IPS DF 19.7 (cell line): ENCODE measurements at regions not wholly inside any gene's neighbourhood (a gene's known extent, or its start where the extent isn't known, plus 50 kb on each side); places are given as distances from the start of the nearest gene placed in this dataset.
"Not testable (repeated sequence)": the region's sequence is repeated elsewhere in the genome, so short reads cannot be mapped to it uniquely, and the experiment has no call there.

Experiments
- DNase-seq: peaks from one replicate; pipeline ENCODE4 v3.0.0-alpha.2; 2013; ENCODE audit warnings: low read depth, low spot score

DNA sequence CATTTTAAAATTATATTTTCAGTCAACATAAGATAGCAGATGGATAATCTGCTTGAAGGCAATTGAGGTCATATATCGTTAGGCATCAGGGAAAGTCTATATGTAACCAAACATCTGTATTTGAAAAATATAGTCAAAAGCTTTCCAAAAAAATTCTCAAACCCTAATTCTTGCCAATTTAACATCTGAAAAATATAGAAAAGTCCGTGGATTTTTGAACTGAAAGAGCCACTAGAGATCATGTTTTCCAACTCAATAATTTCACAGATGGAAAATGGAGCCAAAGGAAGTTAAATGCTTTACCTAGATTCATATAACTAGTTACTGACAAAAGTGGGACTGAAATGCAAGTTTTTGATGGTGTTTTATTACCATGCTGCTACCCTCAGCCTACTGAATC is 185.1 kb upstream of the ZNF804A start:
- DNase-seq: no peak

DNA sequence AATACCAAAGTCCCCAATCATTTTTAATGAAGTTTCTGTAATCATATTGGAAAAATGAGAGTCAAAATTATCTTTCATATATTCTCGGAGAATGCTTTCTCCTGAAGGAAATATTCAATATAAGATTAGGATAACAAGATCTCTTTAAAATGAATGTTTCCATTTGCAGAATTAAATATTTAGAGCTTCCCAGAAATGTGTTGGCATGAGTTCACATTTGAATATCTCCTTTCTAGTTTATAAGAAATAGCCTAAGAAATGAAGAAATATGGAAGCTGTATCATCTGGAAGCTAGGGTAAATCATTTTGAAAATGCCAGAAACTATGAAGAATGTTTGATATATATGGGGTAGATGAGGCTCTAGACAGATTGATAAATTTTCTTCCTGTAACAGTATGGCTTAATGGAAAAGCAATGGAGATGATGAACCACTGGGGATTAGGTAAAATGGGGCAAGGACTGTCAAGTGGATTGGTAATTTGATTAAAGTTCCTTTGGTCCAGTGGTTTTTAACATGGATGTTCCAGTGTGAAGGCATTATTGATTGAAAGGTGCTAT is 184.6 kb upstream of the ZNF804A start:
- no peak for DNase-seq

DNA sequence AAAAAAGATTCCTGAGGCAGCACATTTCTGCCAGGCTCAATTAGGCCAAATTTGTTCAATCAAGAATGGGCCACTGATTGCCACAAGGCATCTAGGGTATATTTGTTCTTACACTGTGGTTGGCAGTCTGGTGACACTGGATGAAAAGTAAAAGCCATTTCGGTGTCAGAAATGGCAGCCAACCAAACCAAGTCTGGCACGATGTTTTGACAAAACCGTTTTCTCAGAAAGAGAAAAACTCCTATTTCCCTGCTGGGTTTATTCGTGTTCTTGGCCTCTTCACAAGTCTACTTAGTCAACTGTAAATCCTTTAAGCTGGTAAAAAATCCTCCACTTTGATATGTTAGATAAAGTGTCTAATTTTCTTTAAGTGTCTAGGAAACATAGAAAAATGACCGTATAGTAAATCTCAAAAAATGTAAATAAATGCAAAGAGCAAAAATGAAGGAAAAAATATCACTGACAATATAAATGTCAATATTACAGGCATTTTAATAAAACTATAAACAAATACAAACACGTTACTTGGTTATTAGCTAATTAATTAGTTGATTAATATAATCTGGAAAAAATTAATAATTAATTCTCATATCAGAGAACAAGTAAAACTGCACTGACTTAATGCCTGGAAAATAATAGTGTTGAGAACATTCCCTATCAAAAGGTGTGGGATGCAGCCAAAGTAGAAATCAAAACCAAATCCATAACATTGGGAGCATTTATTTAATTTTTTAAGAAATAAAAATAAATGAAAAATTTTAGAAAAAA is 182.0 kb upstream of the ZNF804A start:
- no peak for DNase-seq

DNA sequence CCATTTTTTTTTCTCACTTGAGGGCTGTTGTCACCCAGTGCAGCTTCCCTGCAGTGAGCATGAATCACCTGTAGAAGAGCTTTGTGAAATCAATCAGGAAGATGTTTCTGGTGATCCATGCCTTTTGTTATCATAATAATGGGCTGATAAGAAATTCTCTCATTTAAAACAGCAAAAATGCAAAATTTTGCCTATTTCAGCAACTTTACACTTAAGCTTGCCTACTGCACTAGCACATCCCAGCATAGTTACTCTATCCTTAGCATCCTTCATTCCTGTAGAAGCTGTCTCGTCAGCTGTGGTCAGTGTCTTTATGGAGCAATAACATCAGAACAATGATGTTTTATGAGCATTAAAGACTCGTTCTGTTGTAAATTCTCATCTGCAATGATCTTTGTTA is 178.6 kb upstream of the ZNF804A start:
- DNase-seq: no peak

DNA sequence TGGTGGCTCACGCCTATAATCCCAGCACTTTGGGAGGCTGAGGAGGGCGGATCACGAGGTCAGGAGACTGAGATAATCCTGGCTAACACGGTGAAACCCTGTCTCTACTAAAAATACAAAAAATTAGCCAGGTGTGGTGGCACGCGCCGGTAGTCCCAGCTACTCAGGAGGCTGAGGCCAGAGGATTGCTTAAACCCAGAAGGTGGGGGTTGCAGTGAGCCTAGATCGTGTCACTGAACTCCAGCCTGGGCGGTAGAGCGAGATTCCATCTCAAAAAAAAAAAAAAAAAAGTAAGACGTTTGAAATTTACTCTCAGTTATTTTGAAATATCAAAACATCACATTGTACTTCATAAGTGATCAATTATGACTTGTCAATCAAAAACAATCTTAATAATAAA is 176.9 kb upstream of the ZNF804A start:
- not testable (repeated sequence) for DNase-seq

DNA sequence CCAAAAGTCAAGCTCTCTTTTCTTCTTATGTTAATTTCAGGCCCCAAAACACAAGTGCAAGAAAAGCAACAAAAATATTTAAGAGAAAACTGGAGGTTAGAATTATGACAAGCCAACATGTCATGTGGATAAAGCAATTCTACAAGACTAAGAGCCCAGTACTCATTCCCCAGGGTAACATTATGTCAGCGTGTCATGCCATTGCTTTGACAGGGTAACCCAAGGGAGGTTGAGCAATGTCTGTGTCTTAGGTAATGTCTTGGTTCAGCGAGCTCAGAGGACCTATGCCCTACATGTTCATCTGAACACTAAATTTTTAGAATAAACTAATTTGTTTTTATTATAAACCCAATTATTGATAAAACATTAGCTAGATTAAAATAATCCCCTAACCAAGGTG is 173.2 kb upstream of the ZNF804A start:
- no peak for DNase-seq

DNA sequence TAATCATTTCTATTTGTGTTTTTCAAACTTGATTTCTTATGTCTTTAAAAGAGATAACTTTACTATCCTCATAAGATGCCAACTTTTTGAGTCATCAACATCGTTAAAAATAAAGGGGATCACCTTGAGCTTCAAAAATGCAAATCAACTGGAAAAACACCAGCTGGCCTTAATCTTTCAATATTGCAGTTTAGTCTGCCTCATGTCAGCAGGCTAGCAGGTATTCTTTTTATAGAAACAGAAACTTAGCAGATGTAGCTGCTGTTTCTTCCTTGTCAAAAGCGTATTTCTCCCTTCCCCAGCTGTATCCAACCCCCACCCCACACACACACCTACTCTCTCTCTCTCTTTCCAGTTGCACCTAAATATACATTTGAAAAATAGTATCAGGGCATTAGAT is 154.1 kb upstream of the ZNF804A start:
- no peak for DNase-seq

DNA sequence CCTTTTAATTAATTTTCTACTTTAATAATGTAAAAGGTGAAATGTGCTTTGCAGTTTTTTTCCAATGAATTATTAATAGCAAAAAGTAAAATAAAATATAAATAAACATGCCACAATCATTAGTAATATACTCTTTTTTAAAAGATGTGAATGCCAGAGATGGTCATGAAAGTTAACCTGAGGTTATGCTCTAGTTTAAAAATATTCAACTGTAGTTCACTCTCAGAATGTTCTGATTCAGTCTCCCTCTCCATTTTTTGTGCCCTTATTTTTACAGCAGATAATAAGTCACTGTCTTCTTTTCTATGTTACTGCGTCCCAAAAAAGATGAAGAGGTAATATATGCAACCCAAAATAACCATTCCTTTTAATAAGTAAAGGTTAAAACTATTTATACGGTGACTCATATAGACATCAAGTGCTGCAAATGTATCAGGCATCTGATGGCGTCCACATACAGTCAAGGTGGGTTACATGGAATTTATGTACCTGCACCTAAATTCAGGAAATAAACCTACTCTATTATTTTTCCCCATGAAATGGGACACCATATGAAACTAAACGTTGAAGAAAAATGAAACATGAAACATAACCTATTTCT is 153.6 kb upstream of the ZNF804A start:
- DNase-seq: no peak

DNA sequence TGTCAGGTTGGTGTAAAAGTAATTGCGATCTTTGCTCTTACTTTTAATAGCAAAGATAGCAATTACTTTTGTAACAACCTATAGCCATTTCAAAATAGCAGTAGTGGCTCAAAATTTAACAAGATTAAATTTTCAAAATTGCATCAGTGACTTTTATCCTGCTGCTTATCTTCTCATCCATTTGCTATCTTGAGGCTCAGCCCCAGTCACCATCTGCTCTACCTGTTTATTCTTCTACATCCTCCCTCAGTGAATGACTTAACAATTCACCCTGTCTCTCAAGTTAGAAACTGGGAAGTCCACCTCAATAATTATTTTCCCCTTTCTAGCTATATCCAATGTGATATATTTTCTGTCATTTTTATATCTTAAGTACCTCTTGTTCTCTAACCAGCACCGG is 148.6 kb upstream of the ZNF804A start:
- no peak for DNase-seq

DNA sequence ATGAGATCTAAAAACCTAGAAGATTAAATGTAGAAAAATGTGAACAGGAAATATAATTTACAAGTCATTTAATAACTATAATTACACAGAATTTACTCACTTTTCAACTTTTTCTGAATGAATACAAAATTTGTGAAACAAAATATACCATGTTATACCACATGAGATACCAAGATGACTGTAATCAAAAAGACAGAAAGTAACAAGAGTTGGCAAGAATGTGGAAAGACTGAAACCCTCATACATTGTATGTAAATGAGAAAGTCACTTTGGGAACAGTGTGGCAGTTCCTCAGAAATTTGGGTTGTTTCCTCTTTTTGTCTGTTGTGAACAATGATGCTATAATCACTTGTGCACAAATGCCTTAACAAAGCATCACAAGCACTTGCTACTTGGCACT is 145.4 kb upstream of the ZNF804A start:
- DNase-seq: no peak

DNA sequence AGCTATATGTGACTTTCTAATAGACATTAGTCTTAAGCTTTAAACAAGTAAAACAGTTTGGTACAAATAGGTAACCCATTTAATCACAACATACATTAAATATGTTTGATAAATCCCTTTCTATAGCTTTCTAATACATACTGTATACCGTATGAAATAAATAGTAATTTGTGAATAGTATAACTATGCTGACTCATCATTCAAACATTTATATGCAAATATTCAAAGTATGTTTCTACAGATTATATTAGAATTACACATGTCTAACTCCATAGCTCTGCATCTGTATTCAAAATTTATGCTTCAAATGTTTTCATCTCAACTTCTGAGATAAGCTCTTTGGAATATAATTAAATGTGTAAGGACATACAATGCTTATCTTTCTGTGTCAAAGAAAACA is 142.7 kb upstream of the ZNF804A start:
- no peak for DNase-seq

DNA sequence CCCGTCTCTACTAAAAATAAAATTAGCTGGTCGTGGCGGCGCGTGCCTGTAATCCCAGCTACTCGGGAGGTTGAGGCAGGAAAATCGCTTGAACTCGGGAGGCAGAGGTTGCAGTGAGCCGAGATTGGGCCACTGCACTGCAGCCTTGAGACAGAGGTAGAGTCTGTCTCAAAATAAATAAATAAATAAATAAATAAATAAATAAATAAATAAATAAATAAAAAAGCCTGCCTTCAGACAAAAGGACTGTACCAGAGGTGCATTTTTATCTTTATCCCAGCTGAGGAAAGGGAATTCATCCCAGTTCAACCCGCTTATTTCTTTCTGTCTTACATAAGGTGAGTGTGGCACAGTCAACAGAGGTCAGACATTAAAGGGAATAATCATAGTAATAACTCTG is 141.6 kb upstream of the ZNF804A start:
- not testable (repeated sequence) for DNase-seq

DNA sequence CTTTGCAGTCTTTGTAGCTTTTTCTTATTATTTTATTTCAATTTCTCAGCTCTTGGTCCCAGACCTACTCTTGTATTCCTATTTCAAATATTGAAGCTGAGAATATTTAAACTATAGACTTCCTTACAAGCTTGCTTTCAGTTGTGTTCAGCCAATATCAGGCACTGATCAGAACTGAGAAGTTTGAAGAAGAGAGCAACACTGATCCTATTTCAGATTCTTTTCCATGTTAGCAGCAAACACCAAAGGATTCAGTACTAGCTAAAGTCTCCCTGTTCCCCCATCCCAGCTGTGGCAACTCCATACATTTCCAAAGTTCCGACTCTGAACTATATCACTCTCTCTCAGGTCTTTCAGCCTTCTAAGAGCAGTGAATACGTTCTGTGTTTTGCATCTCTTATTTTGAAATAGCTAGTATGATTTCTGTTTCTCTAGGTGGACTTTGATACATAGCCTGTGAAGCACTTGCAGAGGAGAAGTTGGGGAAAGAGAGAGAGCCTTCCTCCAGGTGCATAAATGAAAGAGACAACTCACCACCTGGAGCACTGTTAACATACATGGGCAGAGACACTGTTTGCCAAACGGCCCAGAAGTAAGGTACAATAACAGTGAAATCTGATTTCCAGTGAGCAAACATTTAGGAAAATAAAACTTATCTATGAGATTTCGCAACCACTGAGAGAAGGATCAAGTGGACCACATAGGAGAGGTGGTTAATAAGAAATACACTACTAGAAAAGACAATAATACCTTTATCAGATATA is 135.0 kb upstream of the ZNF804A start:
- DNase-seq: no peak

DNA sequence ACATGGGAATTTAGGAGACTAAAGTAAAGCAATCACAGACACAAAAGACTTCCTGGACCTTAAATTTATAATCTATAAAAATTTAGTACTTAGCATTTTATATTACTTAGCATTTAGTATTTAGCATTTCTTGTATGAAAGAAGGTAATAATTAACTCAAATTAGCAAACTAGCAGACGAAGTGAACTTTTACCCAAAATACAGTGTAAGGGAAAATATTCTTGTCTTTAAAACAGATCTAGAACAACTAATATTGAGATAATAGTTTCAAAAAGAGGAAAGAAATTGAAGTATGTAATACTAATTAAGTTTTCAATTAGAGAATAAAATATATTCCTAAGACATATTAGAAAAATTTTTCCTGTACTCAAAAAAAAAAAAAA is 134.5 kb upstream of the ZNF804A start:
- DNase-seq: no peak

DNA sequence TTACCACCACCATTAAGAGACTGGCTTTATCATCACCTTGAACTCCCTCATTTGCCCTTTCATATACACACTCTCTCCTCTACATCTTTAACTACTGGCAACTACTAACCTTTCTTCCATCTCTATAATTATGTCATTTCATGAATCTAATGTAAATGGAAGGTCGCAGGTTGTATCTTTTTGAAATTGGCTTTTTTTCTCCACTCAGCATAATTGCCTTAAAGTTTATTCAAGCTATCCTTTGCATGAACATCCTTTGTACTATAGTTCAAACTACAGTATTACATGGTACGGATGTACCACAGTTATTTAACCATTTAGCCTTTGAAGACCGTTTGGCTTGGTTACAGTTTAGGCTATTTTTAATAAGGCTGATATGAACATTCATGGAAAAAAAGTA is 129.5 kb upstream of the ZNF804A start:
- DNase-seq: no peak

DNA sequence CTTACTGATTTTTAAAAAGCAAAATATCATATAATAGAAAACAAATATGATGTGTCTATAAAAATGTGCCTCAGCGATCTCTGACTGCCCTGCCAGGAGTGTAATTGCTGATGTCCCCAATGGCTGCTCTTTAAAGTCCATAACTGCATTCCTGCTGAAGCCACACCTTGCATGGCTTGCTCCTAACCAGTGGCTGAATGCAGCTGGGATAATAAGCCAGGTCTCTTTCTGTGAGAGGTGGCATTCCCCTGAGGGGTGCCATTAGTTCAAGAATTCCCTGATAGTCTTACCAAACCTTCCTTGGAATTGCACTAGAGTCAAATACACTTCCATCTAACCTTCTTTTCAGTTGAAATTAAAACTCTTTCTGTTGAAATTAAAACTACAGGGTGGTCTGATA is 125.8 kb upstream of the ZNF804A start:
- no peak for DNase-seq

DNA sequence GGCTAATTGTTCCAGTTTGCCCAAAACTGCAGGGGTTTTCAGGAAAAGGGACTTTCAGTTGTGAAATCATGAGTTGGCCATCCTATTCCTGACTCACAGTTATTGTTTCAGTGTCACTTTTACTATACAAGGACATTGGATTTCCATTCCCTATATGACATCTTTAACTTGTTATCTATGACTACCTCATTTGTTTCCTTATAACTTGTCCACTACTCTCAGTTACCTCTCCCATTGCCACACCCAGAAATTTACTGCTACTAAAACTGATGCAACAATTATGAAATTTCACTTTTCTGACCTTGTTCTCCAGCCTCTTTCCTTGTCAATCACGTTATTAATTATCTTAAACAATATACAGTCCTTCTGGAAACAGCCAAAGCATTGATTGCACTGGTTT is 116.5 kb upstream of the ZNF804A start:
- DNase-seq: no peak

DNA sequence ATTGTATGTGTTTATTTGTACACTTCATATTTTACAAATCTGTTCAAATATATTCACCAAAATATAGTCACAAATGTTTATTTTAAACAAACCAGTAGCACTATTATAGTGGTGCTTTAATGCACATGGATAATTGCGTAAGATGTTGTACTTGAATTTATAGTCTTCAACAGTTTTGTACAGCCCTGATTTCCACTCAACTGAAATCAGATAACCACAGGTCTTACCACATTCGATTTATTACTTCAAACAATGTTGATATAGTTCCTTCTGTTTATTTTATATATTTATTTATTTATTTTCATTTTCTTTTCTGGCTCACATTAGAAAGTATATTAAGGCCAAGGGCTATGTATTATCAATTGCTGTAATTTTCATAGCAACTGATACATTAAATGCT is 99.4 kb upstream of the ZNF804A start:
- no peak for DNase-seq

DNA sequence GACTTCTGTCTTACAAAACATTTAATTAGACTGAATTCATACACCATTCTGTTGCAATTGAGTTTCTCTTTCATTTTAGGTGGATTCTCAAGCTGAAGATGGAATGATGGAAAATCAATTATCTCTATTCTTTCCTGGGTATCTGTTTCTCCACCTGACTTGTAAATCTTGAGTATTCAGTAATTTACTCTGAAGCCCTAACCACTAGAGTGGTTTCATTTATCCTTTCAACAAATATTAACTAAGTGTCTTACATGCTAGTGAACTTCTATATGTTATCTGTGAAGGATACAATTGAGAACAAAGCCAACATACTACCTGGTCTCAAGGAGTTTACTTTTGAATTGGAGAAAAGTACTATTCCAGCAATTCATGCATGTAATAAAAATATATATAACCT is 94.1 kb upstream of the ZNF804A start:
- no peak for DNase-seq

DNA sequence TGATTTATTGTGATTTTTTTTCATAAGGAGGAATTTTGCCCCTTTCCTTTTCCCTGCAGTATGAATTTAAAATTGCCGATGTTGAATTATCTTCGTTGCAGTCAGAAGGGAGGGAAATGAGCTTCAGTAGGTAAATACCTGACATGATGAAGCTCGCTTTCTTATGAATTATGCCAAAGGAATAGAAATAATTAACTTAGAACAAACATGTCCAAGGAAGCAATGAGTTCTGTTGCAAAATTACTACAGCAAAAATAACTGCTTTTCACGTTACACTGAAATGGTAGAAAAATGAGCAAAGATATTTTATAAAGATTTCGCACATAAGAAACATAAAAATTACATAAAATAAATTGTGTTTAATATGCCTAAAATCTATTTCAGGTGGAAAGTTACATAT is 91.1 kb upstream of the ZNF804A start:
- DNase-seq: no peak

DNA sequence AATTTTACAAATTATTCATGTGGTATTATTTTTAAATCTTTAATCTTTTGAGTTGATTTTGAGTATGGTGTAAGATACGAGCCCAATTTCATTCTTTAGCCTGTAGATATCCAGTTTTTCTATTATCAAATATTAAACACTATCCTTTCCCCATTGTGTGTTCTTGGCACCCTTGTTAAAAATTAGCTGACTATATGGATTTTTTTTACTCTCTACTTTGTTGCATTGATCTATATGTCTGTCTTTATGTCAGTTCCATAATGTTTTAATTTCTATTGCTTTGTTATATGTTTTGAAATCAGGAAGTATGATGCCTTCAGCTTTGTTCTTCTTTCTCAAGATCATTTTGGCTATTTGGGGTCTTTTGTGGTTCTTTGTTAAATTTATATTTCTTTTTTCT is 80.9 kb upstream of the ZNF804A start:
- no peak for DNase-seq

DNA sequence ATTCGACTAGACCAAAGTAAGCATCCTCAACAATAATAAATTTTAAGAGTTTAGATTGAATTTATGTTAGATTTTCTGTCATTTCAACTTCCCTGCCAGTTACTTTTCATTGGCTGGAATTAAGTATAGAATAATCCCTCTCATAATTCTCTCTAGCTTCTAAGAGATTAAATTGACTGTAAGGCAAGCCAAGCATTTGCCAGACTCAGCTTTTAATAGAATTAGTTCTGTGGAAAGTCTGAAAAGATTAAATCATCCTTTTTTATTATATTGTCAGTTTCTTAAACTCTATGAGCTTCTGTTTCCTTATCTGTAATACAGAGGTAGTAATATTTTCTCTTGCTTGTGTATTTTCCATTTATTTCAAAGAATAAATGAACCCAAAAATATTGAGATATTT is 77.9 kb upstream of the ZNF804A start:
- no peak for DNase-seq

DNA sequence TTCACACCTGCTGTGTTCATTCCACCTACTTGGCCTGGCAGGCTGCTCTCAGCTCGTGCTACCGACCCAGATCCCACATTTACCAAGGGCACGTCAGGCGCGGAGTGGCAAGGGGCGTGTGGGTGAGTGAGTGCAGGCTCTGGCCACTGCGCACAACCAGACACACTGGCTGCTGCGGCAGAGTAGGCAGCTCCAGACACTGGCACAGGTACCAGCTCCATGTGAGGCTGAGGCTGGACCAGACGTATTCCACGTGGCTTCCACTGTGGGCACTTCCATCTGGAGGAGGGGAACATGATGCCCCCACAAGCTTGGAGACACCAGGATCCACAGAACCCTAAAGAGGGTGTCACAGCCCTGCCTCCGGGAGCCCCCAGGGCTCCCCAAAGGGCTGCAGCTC is 74.6 kb upstream of the ZNF804A start:
- no peak for DNase-seq
